ENCODE measurements at regions not wholly inside any gene's neighbourhood (a gene's known extent, or its start where the extent isn't known, plus 50 kb on each side); places are given as distances from the start of the nearest gene placed in this dataset.

GRCh38 chr6:150729188-150729748 is 129.6 kb downstream of the PLEKHG1 start:
- H3K4me1 ChIP-seq (ENCODE audit: insufficient read depth, low read length, severe bottlenecking): peaks cover 33% of the 10 kb centered on the region
- H3K9me2 ChIP-seq (ENCODE audit: low read depth, low read length): no peaks in the 10 kb centered on the region
- H3K79me2 ChIP-seq (ENCODE audit: insufficient read depth, low read length): peaks cover 83% of the 10 kb centered on the region
- peak overlapping the region; percentile 10 for H3K27ac ChIP-seq (ENCODE audit: low read depth, low read length, poor library complexity, severe bottlenecking)
- H3F3A ChIP-seq (ENCODE audit: insufficient read depth, low read length): no peaks in the 10 kb centered on the region
- peaks cover 72% of the 10 kb centered on the region for H3K36me3 ChIP-seq (ENCODE audit: insufficient read depth, low read length)
- H3K4me3 ChIP-seq (ENCODE audit: low read depth, low read length, poor library complexity, severe bottlenecking): no peak overlapping the region
- no peak overlapping the region for H2AFZ ChIP-seq (ENCODE audit: low read length)
- H3K27me3 ChIP-seq (ENCODE audit: insufficient read depth, low read length): no peaks in the 10 kb centered on the region
- no peaks in the 10 kb centered on the region for H4K20me1 ChIP-seq (ENCODE audit: insufficient read depth, low read length)
- H3K9me3 ChIP-seq (ENCODE audit: low read length): no peaks in the 10 kb centered on the region
- no peak overlapping the region for H3K9ac ChIP-seq (ENCODE audit: low read length)
- no peak overlapping the region for H3K4me2 ChIP-seq (ENCODE audit: low read length)
- TF ChIP-seq CTCF (IDR thresholded peaks at IDR 0.05; ENCODE audit: low read length): no peak
- TF ChIP-seq EZH2 (IDR thresholded peaks at IDR 0.05; ENCODE audit: borderline replicate concordance, low read length): no peak

- H2AFZ ChIP-seq (ENCODE audit: low read length): no peak overlapping the region
- H3F3A ChIP-seq (ENCODE audit: insufficient read depth, low read length): no peaks in the 10 kb centered on the region
- no peak overlapping the region for H3K4me3 ChIP-seq (ENCODE audit: low read depth, low read length, poor library complexity, severe bottlenecking)
- no peaks in the 10 kb centered on the region for H3K9me2 ChIP-seq (ENCODE audit: low read depth, low read length)
- no peaks in the 10 kb centered on the region for H4K20me1 ChIP-seq (ENCODE audit: insufficient read depth, low read length)
- H3K9ac ChIP-seq (ENCODE audit: low read length): no peak overlapping the region
- H3K4me1 ChIP-seq (ENCODE audit: insufficient read depth, low read length, severe bottlenecking): peaks cover 17% of the 10 kb centered on the region
- no peaks in the 10 kb centered on the region for H3K27me3 ChIP-seq (ENCODE audit: insufficient read depth, low read length)
- H3K27ac ChIP-seq (ENCODE audit: low read depth, low read length, poor library complexity, severe bottlenecking): no peak overlapping the region
- H3K9me3 ChIP-seq (ENCODE audit: low read length): no peaks in the 10 kb centered on the region
- H3K79me2 ChIP-seq (ENCODE audit: insufficient read depth, low read length): peaks cover 82% of the 10 kb centered on the region
- no peak for TF ChIP-seq CTCF (IDR thresholded peaks at IDR 0.05; ENCODE audit: low read length)
- no peak for TF ChIP-seq EZH2 (IDR thresholded peaks at IDR 0.05; ENCODE audit: borderline replicate concordance, low read length)
- peaks cover 82% of the 10 kb centered on the region for H3K36me3 ChIP-seq (ENCODE audit: insufficient read depth, low read length)
- no peak overlapping the region for H3K4me2 ChIP-seq (ENCODE audit: low read length)
Observed at GRCh38 chr6:150730801-150731457, 131.2 kb downstream of the PLEKHG1 start.

GRCh38 chr6:150732765-150733539 is 132.6 kb upstream of the MTHFD1L start:
- H3F3A ChIP-seq (ENCODE audit: insufficient read depth, low read length): no peaks in the 10 kb centered on the region
- H3K4me3 ChIP-seq (ENCODE audit: low read depth, low read length, poor library complexity, severe bottlenecking): no peak overlapping the region
- H3K9me3 ChIP-seq (ENCODE audit: low read length): no peaks in the 10 kb centered on the region

More at GRCh38 chr6:150732765-150733539, 132.6 kb upstream of the MTHFD1L start:
- Histone ChIP-seq H3K4me2 (ENCODE audit: low read length) (no peak overlapping the region), H3K36me3 (ENCODE audit: insufficient read depth, low read length) (peaks cover 87% of the 10 kb centered on the region), H3K79me2 (ENCODE audit: insufficient read depth, low read length) (peaks cover 78% of the 10 kb centered on the region), H2AFZ (ENCODE audit: low read length) (no peak overlapping the region), H3K27ac (ENCODE audit: low read depth, low read length, poor library complexity, severe bottlenecking) (peak overlapping the region; percentile 5), H3K9ac (ENCODE audit: low read length) (no peak overlapping the region), H3K4me1 (ENCODE audit: insufficient read depth, low read length, severe bottlenecking) (peaks cover 13% of the 10 kb centered on the region), H3K27me3 (ENCODE audit: insufficient read depth, low read length) (no peaks in the 10 kb centered on the region), H4K20me1 (ENCODE audit: insufficient read depth, low read length) (no peaks in the 10 kb centered on the region), H3K9me2 (ENCODE audit: low read depth, low read length) (no peaks in the 10 kb centered on the region)
- no peak for TF ChIP-seq CTCF (IDR thresholded peaks at IDR 0.05; ENCODE audit: low read length)
- no peak for TF ChIP-seq EZH2 (IDR thresholded peaks at IDR 0.05; ENCODE audit: borderline replicate concordance, low read length)
